Smooth muscle cell (in vitro differentiated cells): ENCODE measurements at regions not wholly inside any gene's neighbourhood (a gene's known extent, or its start where the extent isn't known, plus 50 kb on each side); places are given as distances from the start of the nearest gene placed in this dataset.

ENCODE experiments used
- DNase-seq: peaks from one replicate; lab custom pipeline; 2025; ENCODE audit not compliant: unreplicated experiment; lab: John Stamatoyannopoulos, UW
- H2AFZ ChIP-seq: fragments of 200-600 bp; sonication (generic); 2 replicates; pipeline ENCODE4 v1.6.0; 2016; ENCODE audit warnings: antibody characterized with exemption, low read depth, mild to moderate bottlenecking
- H3F3A ChIP-seq: fragments of 200-600 bp; sonication (generic); 2 replicates; pipeline ENCODE4 v1.6.0; 2017; ENCODE audit warnings: antibody characterized with exemption, low read depth
- H3K27ac ChIP-seq: fragments of 200-600 bp; sonication (generic); 2 replicates; pipeline ENCODE4 v1.5.1; 2016; ENCODE audit warnings: low read depth, mild to moderate bottlenecking
- H3K27me3 ChIP-seq: fragments of 200-600 bp; sonication (generic); 2 replicates; pipeline ENCODE4 v1.6.1; 2016; ENCODE audit warnings: low read depth, mild to moderate bottlenecking
- H3K36me3 ChIP-seq: fragments of 200-600 bp; sonication (generic); 2 replicates; pipeline ENCODE4 v1.5.1; 2016; ENCODE audit warnings: low read depth
- H3K4me1 ChIP-seq: fragments of 200-600 bp; sonication (generic); 2 replicates; pipeline ENCODE4 v1.5.1; 2016; ENCODE audit warnings: low read depth
- H3K4me2 ChIP-seq: fragments of 200-600 bp; sonication (generic); 2 replicates; pipeline ENCODE4 v1.6.0; 2016; ENCODE audit warnings: mild to moderate bottlenecking
- H3K4me3 ChIP-seq: fragments of 200-600 bp; sonication (generic); 2 replicates; pipeline ENCODE4 v1.5.1; 2016; ENCODE audit warnings: mild to moderate bottlenecking
- H3K79me2 ChIP-seq: fragments of 200-600 bp; sonication (generic); 2 replicates; pipeline ENCODE4 v1.6.0; 2016; ENCODE audit warnings: low read depth, mild to moderate bottlenecking
- H3K9ac ChIP-seq: fragments of 200-600 bp; sonication (generic); 2 replicates; pipeline ENCODE4 v1.6.0; 2016; ENCODE audit warnings: low read depth
- H3K9me3 ChIP-seq: fragments of 200-600 bp; sonication (generic); replicated peaks from 2 replicates; pipeline ENCODE4 v1.5.1; 2016; ENCODE audit warnings: low read depth
- H4K20me1 ChIP-seq: fragments of 200-600 bp; sonication (generic); 2 replicates; pipeline ENCODE4 v1.6.0; 2016; ENCODE audit warnings: low read depth
- CTCF ChIP-seq: fragments of 200-600 bp; sonication (generic); IDR thresholded peaks from 2 replicates; pipeline ENCODE4 v1.5.1; 2017; ENCODE audit warnings: borderline replicate concordance, mild to moderate bottlenecking, antibody characterized with exemption; ENCODE audit not compliant: insufficient read depth, poor library complexity, severe bottlenecking
- WGBS: methylation state at CpG from one replicate; pipeline ENCODE4 v1.1.7; 2016; ENCODE audit warnings: low lambda C conversion rate; 5-methylcytosine and 5-hydroxymethylcytosine counted together

GRCh38 chr3:5809586-5810246 lies 622.2 kb downstream of the EDEM1 start:
- Histone ChIP-seq H3K9me3 (no peaks in the 10 kb centered on the region), H3K27ac (no peak overlapping the region), H3K9ac (no peak overlapping the region), H3K4me2 (no peak overlapping the region), H3K36me3 (no peaks in the 10 kb centered on the region), H4K20me1 (no peaks in the 10 kb centered on the region), H3F3A (no peaks in the 10 kb centered on the region), H2AFZ (no peak overlapping the region), H3K4me3 (no peak overlapping the region), H3K4me1 (no peaks in the 10 kb centered on the region), H3K27me3 (no peaks in the 10 kb centered on the region), H3K79me2 (no peaks in the 10 kb centered on the region)
- no peak for TF ChIP-seq CTCF
- WGBS, result 68% methylated on average over 9 of the region's 9 CpGs
- no peak for DNase-seq

- H3K27me3 ChIP-seq, result no peaks in the 10 kb centered on the region
Observed at GRCh38 chr3:5811016-5811415, 623.5 kb downstream of the EDEM1 start.

GRCh38 chr3:5813521-5813920 lies 626.0 kb downstream of the EDEM1 start:
- Histone ChIP-seq H2AFZ (no peak overlapping the region), H3K9ac (no peak overlapping the region), H3F3A (no peaks in the 10 kb centered on the region), H3K79me2 (no peaks in the 10 kb centered on the region), H3K4me1 (no peaks in the 10 kb centered on the region), H3K36me3 (no peaks in the 10 kb centered on the region), H3K27me3 (no peaks in the 10 kb centered on the region), H3K4me2 (no peak overlapping the region), H3K27ac (no peak overlapping the region), H3K4me3 (no peak overlapping the region), H3K9me3 (no peaks in the 10 kb centered on the region), H4K20me1 (no peaks in the 10 kb centered on the region)
- WGBS, result 69% methylated on average over 2 of the region's 2 CpGs
- TF ChIP-seq CTCF, result no peak
- DNase-seq, result no peak

More at GRCh38 chr3:5811016-5811415, 623.5 kb downstream of the EDEM1 start:
- no peak overlapping the region for H3K9ac ChIP-seq
- TF ChIP-seq CTCF, result no peak
- H3K4me3 ChIP-seq, result no peak overlapping the region
- no peaks in the 10 kb centered on the region for H4K20me1 ChIP-seq
- H3K9me3 ChIP-seq, result no peaks in the 10 kb centered on the region
- WGBS, result 92% methylated on average over 3 of the region's 3 CpGs
- H3K27ac ChIP-seq, result no peak overlapping the region
- no peak for DNase-seq
- no peaks in the 10 kb centered on the region for H3F3A ChIP-seq
- H3K36me3 ChIP-seq, result no peaks in the 10 kb centered on the region
- no peak overlapping the region for H2AFZ ChIP-seq
- H3K4me1 ChIP-seq, result no peaks in the 10 kb centered on the region
- H3K79me2 ChIP-seq, result no peaks in the 10 kb centered on the region
- H3K4me2 ChIP-seq, result no peak overlapping the region

- H3K79me2 ChIP-seq, result no peaks in the 10 kb centered on the region
- H3K4me3 ChIP-seq, result no peak overlapping the region
- H2AFZ ChIP-seq, result no peak overlapping the region
- no peak overlapping the region for H3K9ac ChIP-seq
- H3K9me3 ChIP-seq, result no peaks in the 10 kb centered on the region
- no peak overlapping the region for H3K27ac ChIP-seq
- H3K27me3 ChIP-seq, result no peaks in the 10 kb centered on the region
- no peaks in the 10 kb centered on the region for H3K4me1 ChIP-seq
- no peak for TF ChIP-seq CTCF
- no peaks in the 10 kb centered on the region for H4K20me1 ChIP-seq
- no peaks in the 10 kb centered on the region for H3F3A ChIP-seq
- H3K36me3 ChIP-seq, result no peaks in the 10 kb centered on the region
- no peak for DNase-seq
- H3K4me2 ChIP-seq, result no peak overlapping the region
Observed at GRCh38 chr3:5822843-5823242, 635.3 kb downstream of the EDEM1 start.
